CD8-positive, alpha-beta memory T cell (primary cell): ENCODE measurements at regions not wholly inside any gene's neighbourhood (a gene's known extent, or its start where the extent isn't known, plus 50 kb on each side); places are given as distances from the start of the nearest gene placed in this dataset.
"Not testable (repeated sequence)": the region's sequence is repeated elsewhere in the genome, so short reads cannot be mapped to it uniquely, and the experiment has no call there.

Source experiments
- CTCF ChIA-PET: fragments of 350-600 bp; sonication (Branson Sonifier 250); formaldehyde crosslinking; loops from one replicate; lab custom pipeline; 2021; ENCODE audit warnings: antibody characterized with exemption; lab: Charles Lee
- POLR2A ChIA-PET: fragments of 350-600 bp; sonication (Branson Sonifier 250); formaldehyde crosslinking; loops from one replicate; lab custom pipeline; 2021; ENCODE audit warnings: antibody characterized with exemption; lab: Charles Lee
- DNase-seq, 5 donors: peaks; one replicate each; pipeline versions ENCODE4 v3.0.0 to v3.0.0-alpha.2; 2020 to 2022; ENCODE audit warnings: mixed read lengths in 1 of 5
- H3K27ac ChIP-seq: one replicate; pipeline ENCODE4 v1.7.0; 2013; ENCODE audit warnings: low read depth, mild to moderate bottlenecking, low read length, moderate library complexity
- H3K27me3 ChIP-seq: 2 replicates; pipeline ENCODE4 v1.7.0; 2013; ENCODE audit warnings: low read length, mild to moderate bottlenecking; ENCODE audit not compliant: insufficient read depth, poor library complexity, severe bottlenecking
- H3K36me3 ChIP-seq: 2 replicates; pipeline ENCODE4 v1.7.0; 2013; ENCODE audit warnings: mild to moderate bottlenecking, low read length, moderate library complexity; ENCODE audit not compliant: insufficient read depth
- H3K4me1 ChIP-seq: 2 replicates; pipeline ENCODE4 v1.7.0; 2013; ENCODE audit warnings: mild to moderate bottlenecking, low read length, moderate library complexity; ENCODE audit not compliant: insufficient read depth
- H3K4me3 ChIP-seq: 2 replicates; pipeline ENCODE4 v1.7.0; 2013; ENCODE audit warnings: mild to moderate bottlenecking, low read length
- H3K9me3 ChIP-seq: 2 replicates; pipeline ENCODE4 v1.7.0; 2013; ENCODE audit warnings: mild to moderate bottlenecking, low read length
- H3K27ac Mint-ChIP-seq, 8 donors: one replicate each; pipeline ENCODE4 v1.8.0; 2020 to 2021; ENCODE audit warnings: mixed read lengths in 8 of 8, mild to moderate bottlenecking in 6 of 8, inconsistent platforms in 3 of 8, moderate library complexity in 3 of 8
- H3K27me3 Mint-ChIP-seq, 2 donors: one replicate each; pipeline ENCODE4 v1.8.0; 2020 to 2021; ENCODE audit warnings: mixed read lengths in 2 of 2, mild to moderate bottlenecking in 1 of 2, moderate library complexity in 1 of 2
- H3K36me3 Mint-ChIP-seq, 3 donors: one replicate each; pipeline ENCODE4 v1.8.0; 2020 to 2021; ENCODE audit warnings: mixed read lengths in 3 of 3, inconsistent platforms in 1 of 3, mild to moderate bottlenecking in 1 of 3
- H3K4me1 Mint-ChIP-seq, 3 donors: one replicate each; pipeline ENCODE4 v1.8.0; 2020 to 2021; ENCODE audit warnings: mixed read lengths in 3 of 3, inconsistent platforms in 1 of 3, mild to moderate bottlenecking in 1 of 3
- H3K4me3 Mint-ChIP-seq, 7 donors: one replicate each; pipeline ENCODE4 v1.8.0; 2020 to 2021; ENCODE audit warnings: mixed read lengths in 7 of 7, mild to moderate bottlenecking in 6 of 7, moderate library complexity in 4 of 7, inconsistent platforms in 2 of 7
- H3K9me3 Mint-ChIP-seq, 5 donors: one replicate each; pipeline ENCODE4 v1.8.0; 2020 to 2022; ENCODE audit warnings: mixed read lengths in 5 of 5, mild to moderate bottlenecking in 3 of 5, moderate library complexity in 2 of 5, inconsistent platforms in 1 of 5

DNA sequence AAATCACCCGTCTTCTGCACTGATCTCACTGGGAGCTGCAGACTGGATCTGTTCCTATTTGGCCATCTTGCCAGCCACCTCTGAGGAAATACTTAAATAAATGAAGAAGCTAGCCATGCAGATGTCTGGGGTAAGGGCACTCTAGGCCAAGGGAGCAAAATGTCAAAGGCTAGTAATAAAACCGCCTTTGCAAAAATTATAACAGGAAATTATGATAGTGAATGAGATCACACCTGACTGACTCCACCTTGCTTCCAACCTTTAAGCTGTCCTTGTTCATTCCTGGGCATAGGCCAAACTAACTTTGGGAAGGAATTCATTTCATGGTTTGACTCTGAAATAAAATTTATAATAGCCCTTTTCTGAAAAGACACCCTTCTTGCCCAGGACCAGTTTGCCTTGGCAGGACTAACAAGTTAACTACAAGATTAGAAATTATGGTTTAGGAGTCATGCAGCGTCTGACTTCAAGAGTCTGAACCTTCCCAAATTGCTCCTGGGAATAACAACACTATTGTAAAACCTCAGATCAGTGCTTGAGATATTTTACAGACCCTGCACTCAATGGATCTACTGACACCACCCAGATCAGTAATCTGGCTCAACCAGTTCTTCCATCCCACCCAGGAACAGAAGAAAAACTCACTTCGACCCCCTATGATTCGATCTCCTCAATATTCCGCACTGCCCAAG, 246.9 kb upstream of the HDX start:
- CTCF ChIA-PET: no interaction called here
- POLR2A ChIA-PET: no interaction called here
- no peaks in the 10 kb centered on the region for H3K36me3 Mint-ChIP-seq
- no peaks in the 10 kb centered on the region for H3K36me3 ChIP-seq
- no peaks in the 10 kb centered on the region for H3K27me3 ChIP-seq
- no peaks in the 10 kb centered on the region for H3K9me3 ChIP-seq
- no peak overlapping the region for H3K27ac Mint-ChIP-seq
- H3K27ac ChIP-seq: no peak overlapping the region
- H3K4me1 ChIP-seq: no peaks in the 10 kb centered on the region
- no peak for DNase-seq
- peaks cover 0 to 2% of the 10 kb centered on the region in 2 donors for H3K27me3 Mint-ChIP-seq
- H3K4me3 Mint-ChIP-seq: no peak overlapping the region
- peaks cover 0 to 2% (median 0%) of the 10 kb centered on the region in 5 donors for H3K9me3 Mint-ChIP-seq
- no peak overlapping the region for H3K4me3 ChIP-seq
- H3K4me1 Mint-ChIP-seq: no peaks in the 10 kb centered on the region

GRCh38 chrX:84760560-84760959, 243.1 kb upstream of the APOOL start:
- no peak overlapping the region for H3K4me3 Mint-ChIP-seq
- no peaks in the 10 kb centered on the region for H3K9me3 Mint-ChIP-seq
- H3K36me3 Mint-ChIP-seq: no peaks in the 10 kb centered on the region
- Histone ChIP-seq H3K4me3 (no peak overlapping the region), H3K4me1 (no peaks in the 10 kb centered on the region), H3K27ac (no peak overlapping the region), H3K36me3 (no peaks in the 10 kb centered on the region), H3K27me3 (no peaks in the 10 kb centered on the region), H3K9me3 (no peaks in the 10 kb centered on the region)
- ChIA-PET CTCF (no interaction called here), POLR2A (no interaction called here)
- no peak for DNase-seq
- no peak overlapping the region for H3K27ac Mint-ChIP-seq
- H3K27me3 Mint-ChIP-seq: peaks cover 0 to 1% of the 10 kb centered on the region in 2 donors
- no peaks in the 10 kb centered on the region for H3K4me1 Mint-ChIP-seq

DNA sequence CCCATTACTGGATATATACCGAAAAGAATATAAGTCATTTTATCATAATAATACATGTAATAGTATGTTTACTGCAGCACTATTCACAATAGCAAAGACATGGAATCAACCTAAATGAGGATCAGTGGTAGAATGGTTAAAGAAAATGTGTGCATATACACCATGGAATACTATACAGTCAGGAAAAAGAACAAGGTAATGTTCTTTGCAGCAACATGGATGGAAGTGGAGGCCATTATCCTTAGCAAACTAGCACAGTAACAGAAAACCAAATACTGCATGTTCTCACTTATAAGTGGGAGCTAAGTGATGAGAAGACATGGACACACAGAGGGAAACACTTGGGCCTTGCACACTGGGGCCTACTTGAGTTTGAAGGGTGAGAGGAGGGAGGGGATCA, 207.4 kb upstream of the APOOL start:
- H3K27ac Mint-ChIP-seq: no peak overlapping the region
- ChIA-PET CTCF (no interaction called here), POLR2A (no interaction called here)
- Histone ChIP-seq H3K9me3 (no peaks in the 10 kb centered on the region), H3K27me3 (no peaks in the 10 kb centered on the region), H3K36me3 (no peaks in the 10 kb centered on the region), H3K4me3 (no peak overlapping the region), H3K27ac (no peak overlapping the region), H3K4me1 (no peaks in the 10 kb centered on the region)
- DNase-seq: no peak
- no peaks in the 10 kb centered on the region for H3K4me1 Mint-ChIP-seq
- H3K4me3 Mint-ChIP-seq: no peak overlapping the region
- H3K36me3 Mint-ChIP-seq: no peaks in the 10 kb centered on the region
- peaks cover 0 to 2% of the 10 kb centered on the region in 2 donors for H3K27me3 Mint-ChIP-seq
- peaks cover 0 to 4% (median 3%) of the 10 kb centered on the region in 5 donors for H3K9me3 Mint-ChIP-seq

DNA sequence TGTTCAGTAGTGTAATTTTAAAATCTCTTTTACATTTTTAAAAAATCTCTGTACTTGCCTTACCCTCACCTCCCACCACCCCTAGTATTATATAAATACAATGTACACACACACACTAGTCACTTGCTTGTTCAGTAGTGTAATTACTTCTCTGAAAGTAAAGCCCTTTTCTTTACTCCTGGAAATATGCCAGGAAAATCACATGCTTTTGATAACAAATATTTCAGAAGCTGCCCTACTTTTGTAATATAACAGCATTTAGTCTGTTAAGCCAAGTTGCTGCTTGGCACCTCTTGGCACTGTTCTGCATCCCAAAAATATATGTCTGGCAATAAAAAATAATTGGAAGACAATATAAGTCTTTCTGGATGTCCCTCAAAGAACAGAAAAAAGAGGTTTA, 172.8 kb upstream of the APOOL start:
- no peak overlapping the region for H3K27ac Mint-ChIP-seq
- DNase-seq: no peak
- CTCF ChIA-PET: no interaction called here
- H3K9me3 Mint-ChIP-seq: peaks cover 0 to 12% (median 5%) of the 10 kb centered on the region in 5 donors
- H3K4me3 Mint-ChIP-seq: no peak overlapping the region
- H3K9me3 ChIP-seq: no peaks in the 10 kb centered on the region
- no peak overlapping the region for H3K27ac ChIP-seq
- no peaks in the 10 kb centered on the region for H3K4me1 Mint-ChIP-seq
- no peaks in the 10 kb centered on the region for H3K36me3 ChIP-seq
- no peaks in the 10 kb centered on the region for H3K36me3 Mint-ChIP-seq
- H3K27me3 Mint-ChIP-seq: no peaks in the 10 kb centered on the region
- no peaks in the 10 kb centered on the region for H3K27me3 ChIP-seq
- no peak overlapping the region for H3K4me3 ChIP-seq
- POLR2A ChIA-PET: no interaction called here
- H3K4me1 ChIP-seq: no peaks in the 10 kb centered on the region

DNA sequence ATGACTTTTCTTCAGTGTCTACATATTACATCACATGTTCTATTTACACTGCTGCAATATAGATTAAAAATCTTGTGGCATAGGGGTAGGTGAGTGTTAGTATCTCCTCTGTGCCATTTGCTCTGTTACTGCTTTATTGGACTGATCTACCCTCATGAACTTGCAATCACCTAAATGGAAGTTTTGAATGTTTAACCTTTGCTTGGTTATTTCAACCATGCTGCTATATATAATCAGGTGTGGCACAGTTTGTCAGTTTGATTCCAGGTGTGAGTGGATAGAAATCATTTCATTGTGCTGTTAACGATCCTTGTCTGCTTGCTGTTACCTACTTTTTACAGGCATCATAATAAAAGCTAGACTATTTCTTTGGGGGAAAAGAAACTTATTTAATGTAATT, 157.1 kb upstream of the APOOL start:
- H3K9me3 ChIP-seq, H3K27ac Mint-ChIP-seq: not testable (repeated sequence)

GRCh38 chrX:84851183-84851582, 152.5 kb upstream of the APOOL start:
- H3K27ac Mint-ChIP-seq, H3K27ac ChIP-seq, H3K4me3 ChIP-seq, H3K36me3 ChIP-seq, H3K27me3 ChIP-seq, CTCF ChIA-PET, H3K27me3 Mint-ChIP-seq, H3K4me1 Mint-ChIP-seq, H3K36me3 Mint-ChIP-seq, H3K4me1 ChIP-seq, DNase-seq, H3K9me3 ChIP-seq, H3K4me3 Mint-ChIP-seq, POLR2A ChIA-PET: not testable (repeated sequence)
- H3K9me3 Mint-ChIP-seq: peaks cover 0 to 26% (median 13%) of the 10 kb centered on the region in 5 donors

More for the DNA sequence above, 157.1 kb upstream of the APOOL start:
- CTCF ChIA-PET, DNase-seq, POLR2A ChIA-PET, H3K4me1 ChIP-seq, H3K36me3 Mint-ChIP-seq, H3K4me3 Mint-ChIP-seq, H3K27me3 ChIP-seq, H3K36me3 ChIP-seq, H3K27me3 Mint-ChIP-seq, H3K4me1 Mint-ChIP-seq, H3K27ac ChIP-seq, H3K4me3 ChIP-seq: not testable (repeated sequence)
- H3K9me3 Mint-ChIP-seq: peaks cover 0 to 23% (median 9%) of the 10 kb centered on the region in 5 donors

- H3K4me1 Mint-ChIP-seq, H3K36me3 ChIP-seq, H3K27me3 Mint-ChIP-seq, H3K27ac Mint-ChIP-seq, H3K27me3 ChIP-seq, DNase-seq, H3K36me3 Mint-ChIP-seq, H3K4me3 Mint-ChIP-seq, H3K4me1 ChIP-seq, CTCF ChIA-PET, H3K9me3 Mint-ChIP-seq, POLR2A ChIA-PET, H3K4me3 ChIP-seq, H3K9me3 ChIP-seq, H3K27ac ChIP-seq: not testable (repeated sequence)
These were observed 146.9 kb upstream of the APOOL start for GRCh38 chrX:84856791-84857190.

DNA sequence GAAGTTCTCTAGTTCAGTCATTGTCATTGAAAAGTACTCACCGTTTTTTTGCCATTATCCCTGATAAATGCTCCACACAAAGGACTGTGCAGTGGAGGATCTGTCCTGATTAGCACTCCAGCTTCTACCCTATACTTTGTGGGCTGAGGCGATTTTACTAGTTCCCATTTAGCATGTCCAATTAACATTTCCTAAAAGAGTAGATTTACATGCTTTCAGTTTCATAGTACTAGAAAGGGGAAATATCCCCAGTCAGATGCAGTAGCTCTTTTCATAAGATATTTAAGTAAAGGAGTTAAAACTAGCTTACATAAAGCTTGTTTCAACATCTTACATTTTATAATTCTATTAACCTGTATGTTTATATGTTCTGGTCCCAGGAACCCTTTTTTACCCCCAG, 144.9 kb upstream of the APOOL start:
- H3K9me3 Mint-ChIP-seq, POLR2A ChIA-PET, H3K27ac Mint-ChIP-seq: not testable (repeated sequence)

More for the DNA sequence above, 144.9 kb upstream of the APOOL start:
- H3K9me3 ChIP-seq, H3K4me1 Mint-ChIP-seq, H3K36me3 Mint-ChIP-seq, H3K4me3 ChIP-seq, H3K4me3 Mint-ChIP-seq, H3K27ac ChIP-seq, H3K36me3 ChIP-seq, H3K27me3 Mint-ChIP-seq, H3K27me3 ChIP-seq, CTCF ChIA-PET, DNase-seq, H3K4me1 ChIP-seq: not testable (repeated sequence)
